Keratinocyte (primary cell): ENCODE measurements at regions not wholly inside any gene's neighbourhood (a gene's known extent, or its start where the extent isn't known, plus 50 kb on each side); places are given as distances from the start of the nearest gene placed in this dataset.

Experiments
- DNase-seq: peaks from one replicate; pipeline ENCODE4 v3.0.0-alpha.2; 2011; ENCODE audit warnings: low read depth, missing footprints, low spot score
- FAIRE-seq: peaks from 2 replicates; lab custom pipeline; 2011; peaks lifted over from hg19 to GRCh38; lab: Jason Lieb, UNC
- H2AFZ ChIP-seq: 2 replicates; pipeline ENCODE4 v1.6.0; 2012; ENCODE audit warnings: low read length, control low read depth, inconsistent platforms; ENCODE audit not compliant: control insufficient read depth
- H3K27ac ChIP-seq: 2 replicates; pipeline ENCODE4 v1.5.1; 2011; ENCODE audit warnings: low read length; ENCODE audit not compliant: control insufficient read depth, insufficient read depth
- H3K27me3 ChIP-seq: 3 replicates; pipeline ENCODE4 v1.6.0; 2011; ENCODE audit warnings: low read length; ENCODE audit not compliant: control insufficient read depth, insufficient read depth; ENCODE audit errors: extremely low read depth
- H3K36me3 ChIP-seq, 2 experiments: 2 replicates in 1 of 2; 3 replicates in 1 of 2; pipeline ENCODE4 v1.5.1; 2011; ENCODE audit warnings: low read length in 2 of 2, mild to moderate bottlenecking in 1 of 2; ENCODE audit not compliant: control insufficient read depth in 2 of 2, insufficient read depth in 2 of 2; ENCODE audit errors: extremely low read depth in 1 of 2
- H3K4me1 ChIP-seq: 3 replicates; pipeline ENCODE4 v1.5.1; 2011; ENCODE audit warnings: low read length; ENCODE audit not compliant: control insufficient read depth, insufficient read depth; ENCODE audit errors: extremely low read depth
- H3K4me2 ChIP-seq: 3 replicates; pipeline ENCODE4 v1.6.0; 2011; ENCODE audit warnings: low read depth, low read length; ENCODE audit not compliant: control insufficient read depth, insufficient read depth; ENCODE audit errors: extremely low read depth
- H3K4me3 ChIP-seq, 3 experiments: fragments of 200-600 bp in 1 of 3; sonication (generic) in 1 of 3; 2 replicates in 2 of 3; 3 replicates in 1 of 3; pipeline ENCODE4 v1.5.1; 2011 to 2016; ENCODE audit warnings: low read length in 3 of 3, mild to moderate bottlenecking in 3 of 3, control low read depth in 2 of 3, inconsistent platforms in 1 of 3, low read depth in 1 of 3, mixed read lengths in 1 of 3, mixed run types in 1 of 3, moderate library complexity in 1 of 3; ENCODE audit not compliant: control insufficient read depth in 2 of 3, insufficient read depth in 2 of 3; ENCODE audit errors: extremely low read depth in 1 of 3
- H3K79me2 ChIP-seq: 2 replicates; pipeline ENCODE4 v1.6.0; 2012; ENCODE audit warnings: low read length; ENCODE audit not compliant: control insufficient read depth, insufficient read depth
- H3K9ac ChIP-seq: 3 replicates; pipeline ENCODE4 v1.6.0; 2011; ENCODE audit warnings: low read length; ENCODE audit not compliant: control insufficient read depth, insufficient read depth; ENCODE audit errors: extremely low read depth
- H3K9me1 ChIP-seq: 3 replicates; pipeline ENCODE4 v1.6.0; 2011; ENCODE audit warnings: low read length; ENCODE audit not compliant: control insufficient read depth, insufficient read depth; ENCODE audit errors: extremely low read depth
- H3K9me3 ChIP-seq: 2 replicates; pipeline ENCODE4 v1.5.1; 2012; ENCODE audit warnings: low read depth, low read length; ENCODE audit not compliant: control insufficient read depth
- H4K20me1 ChIP-seq: 3 replicates; pipeline ENCODE4 v1.6.0; 2011; ENCODE audit warnings: low read length; ENCODE audit not compliant: control insufficient read depth, insufficient read depth; ENCODE audit errors: extremely low read depth
- CTCF ChIP-seq, 3 experiments: IDR thresholded peaks in 1 of 3; conservative IDR thresholded peaks in 1 of 3; optimal IDR thresholded peaks in 1 of 3; 2 replicates in 2 of 3; 3 replicates in 1 of 3; pipeline versions ENCODE3 to v1.5.1; 2011; ENCODE audit warnings: low read length in 3 of 3, mild to moderate bottlenecking in 3 of 3, moderate library complexity in 2 of 3, control low read depth in 1 of 3, inconsistent platforms in 1 of 3; ENCODE audit not compliant: insufficient read depth in 2 of 3; ENCODE audit errors: extremely low read depth in 1 of 3
- EZH2 ChIP-seq: IDR thresholded peaks from one replicate; pipeline ENCODE4 v1.6.1; 2012; ENCODE audit warnings: inconsistent platforms, mild to moderate bottlenecking, low read length, moderate library complexity
- dilution Hi-C: fragments of 300-500 bp; cut with MboI; formaldehyde crosslinking; loops from one replicate; pipeline ENCODE4 v1.7.0; 2020; ENCODE audit warnings: low sequenced_read_pairs; ENCODE audit not compliant: extremely low pct_ligation_motif_present

GRCh38 chr2:196538646-196539045 lies 100.9 kb upstream of the CCDC150 start:
- Histone ChIP-seq H3K36me3 (no peaks in the 10 kb centered on the region), H3K27ac (no peak overlapping the region), H3K4me3 (no peak overlapping the region), H3K9ac (no peak overlapping the region), H2AFZ (no peak overlapping the region), H3K4me2 (no peak overlapping the region), H3K4me1 (no peaks in the 10 kb centered on the region), H4K20me1 (no peaks in the 10 kb centered on the region), H3K9me3 (no peaks in the 10 kb centered on the region), H3K79me2 (no peaks in the 10 kb centered on the region), H3K9me1 (no peaks in the 10 kb centered on the region), H3K27me3 (no peaks in the 10 kb centered on the region)
- DNase-seq = no peak
- dilution Hi-C loops = no loop called here
- FAIRE-seq = no peak
- no peak for TF ChIP-seq CTCF (optimal IDR thresholded peaks at IDR 0.05 in 1 of 3, IDR thresholded peaks at IDR 0.05 in 1 of 3, conservative IDR thresholded peaks at IDR 0.05 in 1 of 3; ENCODE audit: extremely low read depth in 1 of 3, insufficient read depth in 2 of 3, low read length in 3 of 3)
- TF ChIP-seq EZH2 = no peak

- no peaks in the 10 kb centered on the region for H4K20me1 ChIP-seq
- no peak overlapping the region for H3K4me2 ChIP-seq
- no peaks in the 10 kb centered on the region for H3K9me3 ChIP-seq
- DNase-seq = no peak
- dilution Hi-C loops = no loop called here
- no peaks in the 10 kb centered on the region for H3K9me1 ChIP-seq
- no peak overlapping the region for H3K27ac ChIP-seq
- no peaks in the 10 kb centered on the region for H3K27me3 ChIP-seq
- H3K36me3 ChIP-seq = no peaks in the 10 kb centered on the region
- no peak overlapping the region for H2AFZ ChIP-seq
- no peaks in the 10 kb centered on the region for H3K4me1 ChIP-seq
- TF ChIP-seq CTCF (optimal IDR thresholded peaks at IDR 0.05 in 1 of 3, IDR thresholded peaks at IDR 0.05 in 1 of 3, conservative IDR thresholded peaks at IDR 0.05 in 1 of 3; ENCODE audit: extremely low read depth in 1 of 3, insufficient read depth in 2 of 3, low read length in 3 of 3) = no peak
- TF ChIP-seq EZH2 = no peak
- no peak for FAIRE-seq
- no peaks in the 10 kb centered on the region for H3K79me2 ChIP-seq
- H3K4me3 ChIP-seq = no peak overlapping the region
- no peak overlapping the region for H3K9ac ChIP-seq
These were observed 94.5 kb upstream of the CCDC150 start for GRCh38 chr2:196544906-196545433.
